Thyroid gland (tissue), 4 donors: ENCODE measurements at regions not wholly inside any gene's neighbourhood (a gene's known extent, or its start where the extent isn't known, plus 50 kb on each side); places are given as distances from the start of the nearest gene placed in this dataset.

Source experiments
- DNase-seq, 2 donors: peaks; one replicate each; pipeline ENCODE4 v3.0.0-alpha.2; 2019
- H3K27ac ChIP-seq, 3 donors: fragments of 200-600 bp; sonication (generic); 1 replicate in 2 of 3; 2 replicates in 1 of 3; pipeline ENCODE4 v1.5.1; 2016 to 2019; ENCODE audit warnings: mild to moderate bottlenecking in 1 of 3, moderate library complexity in 1 of 3
- H3K27me3 ChIP-seq: fragments of 200-600 bp; sonication (generic); one replicate; pipeline ENCODE4 v1.5.1; 2019
- H3K36me3 ChIP-seq, 2 donors: fragments of 200-600 bp; sonication (generic); one replicate each; pipeline ENCODE4 v1.5.1; 2016 to 2019
- H3K4me1 ChIP-seq, 2 donors: fragments of 200-600 bp; sonication (generic); one replicate each; pipeline ENCODE4 v1.5.1; 2017 to 2019
- H3K4me3 ChIP-seq, 3 donors: fragments of 200-600 bp; sonication (generic); replicated peaks in 1 of 3; 1 replicate in 2 of 3; 2 replicates in 1 of 3; pipeline ENCODE4 v1.5.1; 2016; ENCODE audit warnings: mild to moderate bottlenecking in 1 of 3
- H3K9me3 ChIP-seq: fragments of 200-600 bp; sonication (generic); one replicate; pipeline ENCODE4 v1.5.1; 2017
- POLR2A ChIP-seq, 2 donors: fragments of 450-650 bp; IDR thresholded peaks; one replicate each; pipeline ENCODE4 v1.6.1; 2017; ENCODE audit warnings: antibody characterized with exemption in 2 of 2, mild to moderate bottlenecking in 2 of 2, moderate library complexity in 1 of 2
- WGBS, 2 donors: methylation state at CpG; one replicate each; pipeline ENCODE4 v1.1.5; 2017; 5-methylcytosine and 5-hydroxymethylcytosine counted together
- intact Hi-C: fragments of 100-400 bp; cut with DNase I; formaldehyde crosslinking; loops from one replicate; pipeline ENCODE4 v1.15.1; 2023
- TF ChIP-seq, protein P1 (sequence below), 6 experiments: fragments of 200-600 bp in 3 of 6; fragments of 450-650 bp in 3 of 6; sonication (generic) in 3 of 6; IDR thresholded peaks; one replicate each; pipeline ENCODE4 v1.5.1; 2016 to 2019; ENCODE audit warnings: antibody characterized with exemption in 6 of 6, mild to moderate bottlenecking in 2 of 6, inconsistent platforms in 1 of 6, moderate library complexity in 1 of 6

DNA sequence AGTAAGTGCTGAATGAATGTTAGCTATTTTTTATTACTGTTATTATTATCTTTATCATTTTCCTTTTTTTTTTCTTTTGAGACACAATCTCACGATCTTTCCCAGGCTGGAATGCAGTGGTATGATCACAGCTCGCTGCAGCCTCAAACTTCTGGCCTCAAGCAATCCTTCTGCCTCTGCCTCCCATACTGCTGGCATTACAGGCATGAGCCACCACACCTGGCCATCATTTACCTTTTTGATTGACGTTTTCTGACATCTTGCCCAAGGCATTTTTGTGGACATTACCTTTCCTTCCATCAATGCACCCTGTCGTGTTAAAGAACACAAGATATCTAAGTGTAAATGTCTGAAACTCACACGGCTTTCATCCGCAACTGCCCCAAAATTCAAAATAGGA, 138.2 kb downstream of the GAS1 start:
- no peaks in the 10 kb centered on the region for H3K4me1 ChIP-seq
- H3K27me3 ChIP-seq: no peaks in the 10 kb centered on the region
- H3K27ac ChIP-seq: no peak overlapping the region
- no peaks in the 10 kb centered on the region for H3K9me3 ChIP-seq
- WGBS, 2 donors: 92 to 93% methylated on average over 6 of the region's 6 CpGs
- intact Hi-C loops: no loop called here
- TF ChIP-seq, protein P1, sequence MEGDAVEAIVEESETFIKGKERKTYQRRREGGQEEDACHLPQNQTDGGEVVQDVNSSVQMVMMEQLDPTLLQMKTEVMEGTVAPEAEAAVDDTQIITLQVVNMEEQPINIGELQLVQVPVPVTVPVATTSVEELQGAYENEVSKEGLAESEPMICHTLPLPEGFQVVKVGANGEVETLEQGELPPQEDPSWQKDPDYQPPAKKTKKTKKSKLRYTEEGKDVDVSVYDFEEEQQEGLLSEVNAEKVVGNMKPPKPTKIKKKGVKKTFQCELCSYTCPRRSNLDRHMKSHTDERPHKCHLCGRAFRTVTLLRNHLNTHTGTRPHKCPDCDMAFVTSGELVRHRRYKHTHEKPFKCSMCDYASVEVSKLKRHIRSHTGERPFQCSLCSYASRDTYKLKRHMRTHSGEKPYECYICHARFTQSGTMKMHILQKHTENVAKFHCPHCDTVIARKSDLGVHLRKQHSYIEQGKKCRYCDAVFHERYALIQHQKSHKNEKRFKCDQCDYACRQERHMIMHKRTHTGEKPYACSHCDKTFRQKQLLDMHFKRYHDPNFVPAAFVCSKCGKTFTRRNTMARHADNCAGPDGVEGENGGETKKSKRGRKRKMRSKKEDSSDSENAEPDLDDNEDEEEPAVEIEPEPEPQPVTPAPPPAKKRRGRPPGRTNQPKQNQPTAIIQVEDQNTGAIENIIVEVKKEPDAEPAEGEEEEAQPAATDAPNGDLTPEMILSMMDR (IDR thresholded peaks at IDR 0.05): no peak
- no peak for TF ChIP-seq POLR2A (IDR thresholded peaks at IDR 0.05)
- H3K36me3 ChIP-seq: no peaks in the 10 kb centered on the region
- DNase-seq: no peak
- no peak overlapping the region for H3K4me3 ChIP-seq

DNA sequence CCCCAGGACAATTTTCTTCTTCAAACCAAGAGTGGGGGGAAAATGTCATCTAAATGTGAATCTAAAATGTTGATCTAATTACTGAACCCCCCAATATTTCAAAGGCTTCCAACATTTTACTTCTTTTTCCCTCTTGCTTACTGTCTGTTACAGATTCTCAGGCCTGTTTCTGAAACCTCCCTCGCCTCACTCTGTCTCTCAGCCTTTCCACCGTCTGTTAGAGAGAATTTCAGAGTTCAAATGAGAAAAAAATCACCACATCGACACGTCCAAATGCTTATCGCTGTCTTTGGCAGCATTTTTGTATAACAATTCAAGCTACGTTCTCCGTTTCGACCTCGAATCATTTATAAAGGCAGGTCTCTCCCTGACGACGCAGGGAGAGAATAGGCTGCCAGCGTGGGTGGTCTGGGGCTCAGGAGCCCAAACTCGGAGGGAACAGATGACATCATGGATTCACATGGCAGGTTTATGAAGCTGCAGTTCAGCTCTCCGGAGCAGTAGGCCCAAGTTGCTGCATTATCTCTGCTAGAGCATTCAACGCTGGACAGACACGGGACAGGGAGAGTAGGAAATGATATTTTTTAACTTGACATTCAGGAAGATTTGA, 139.8 kb downstream of the GAS1 start:
- intact Hi-C loops: no loop called here
- Histone ChIP-seq H3K9me3 (no peaks in the 10 kb centered on the region), H3K4me1 (no peaks in the 10 kb centered on the region), H3K4me3 (no peak overlapping the region), H3K27ac (no peak overlapping the region), H3K36me3 (no peaks in the 10 kb centered on the region), H3K27me3 (no peaks in the 10 kb centered on the region)
- no peak for DNase-seq
- WGBS, 2 donors: 76 to 79% methylated on average over 16 of the region's 16 CpGs
- TF ChIP-seq, protein P1 (IDR thresholded peaks at IDR 0.05): no peak
- no peak for TF ChIP-seq POLR2A (IDR thresholded peaks at IDR 0.05)

GRCh38 chr9:86804011-86804410, 143.3 kb downstream of the GAS1 start:
- intact Hi-C loops: no loop called here
- DNase-seq: no peak
- WGBS, 2 donors: 90 to 91% methylated on average over 3 of the region's 3 CpGs
- Histone ChIP-seq H3K4me1 (peaks cover 0 to 6% of the 10 kb centered on the region in 2 donors), H3K9me3 (no peaks in the 10 kb centered on the region), H3K4me3 (no peak overlapping the region), H3K27ac (no peak overlapping the region), H3K36me3 (no peaks in the 10 kb centered on the region), H3K27me3 (no peaks in the 10 kb centered on the region)
- TF ChIP-seq, protein P1 (IDR thresholded peaks at IDR 0.05): no peak
- no peak for TF ChIP-seq POLR2A (IDR thresholded peaks at IDR 0.05)

- no peak overlapping the region for H3K4me3 ChIP-seq
- no peak for TF ChIP-seq POLR2A (IDR thresholded peaks at IDR 0.05)
- TF ChIP-seq, protein P1 (IDR thresholded peaks at IDR 0.05): no peak
- DNase-seq: no peak
- H3K9me3 ChIP-seq: no peaks in the 10 kb centered on the region
- intact Hi-C loops: no loop called here
- H3K27me3 ChIP-seq: no peaks in the 10 kb centered on the region
- no peaks in the 10 kb centered on the region for H3K36me3 ChIP-seq
- no peak overlapping the region for H3K27ac ChIP-seq
- 93 to 95% methylated on average over 5 of the region's 5 CpGs for WGBS, 2 donors
- peaks cover 0 to 6% of the 10 kb centered on the region in 2 donors for H3K4me1 ChIP-seq
These were observed 144.2 kb downstream of the GAS1 start for GRCh38 chr9:86802900-86803673.

GRCh38 chr9:86801246-86801645, 146.1 kb downstream of the GAS1 start:
- H3K4me1 ChIP-seq: peaks cover 6% of the 10 kb centered on the region in 2 donors
- TF ChIP-seq, protein P1 (IDR thresholded peaks at IDR 0.05): no peak
- no peak overlapping the region for H3K27ac ChIP-seq
- H3K9me3 ChIP-seq: no peaks in the 10 kb centered on the region
- H3K36me3 ChIP-seq: no peaks in the 10 kb centered on the region
- 23% methylated on average over 5 of the region's 5 CpGs for WGBS, 2 donors
- intact Hi-C loops: no loop called here
- no peaks in the 10 kb centered on the region for H3K27me3 ChIP-seq
- no peak for DNase-seq
- H3K4me3 ChIP-seq: no peak overlapping the region
